ENCODE measurements at regions not wholly inside any gene's neighbourhood (a gene's known extent, or its start where the extent isn't known, plus 50 kb on each side); places are given as distances from the start of the nearest gene placed in this dataset.
"Not testable (repeated sequence)": the region's sequence is repeated elsewhere in the genome, so short reads cannot be mapped to it uniquely, and the experiment has no call there.

DNA sequence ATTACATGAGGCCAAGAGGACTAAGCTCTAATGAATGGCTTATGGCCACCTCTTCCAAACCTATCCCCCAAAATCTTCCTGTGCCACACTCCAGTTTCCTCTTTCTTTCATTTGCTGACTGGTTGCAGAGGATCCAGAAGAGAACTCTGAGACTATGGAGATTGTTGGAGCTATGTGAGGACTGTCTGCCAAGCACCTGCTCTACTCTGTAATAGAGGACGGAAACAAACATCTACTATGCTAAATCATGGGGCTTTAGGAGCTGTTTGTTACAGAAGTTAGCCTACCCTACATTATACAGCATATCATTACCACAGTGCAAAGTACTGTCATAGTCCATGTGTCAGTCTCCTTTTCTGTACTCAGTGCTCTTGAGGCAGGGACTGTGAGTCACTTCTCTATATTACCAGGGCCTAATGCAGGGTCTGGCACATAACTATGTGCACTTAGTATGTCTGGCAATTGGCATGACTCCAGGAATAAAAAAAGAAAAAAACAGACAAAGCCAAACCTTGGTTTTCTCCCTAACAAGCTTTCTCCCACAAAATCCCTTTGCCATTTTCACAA, 95.1 kb downstream of the RPAP3 start:
- DNase-seq = no peak

DNA sequence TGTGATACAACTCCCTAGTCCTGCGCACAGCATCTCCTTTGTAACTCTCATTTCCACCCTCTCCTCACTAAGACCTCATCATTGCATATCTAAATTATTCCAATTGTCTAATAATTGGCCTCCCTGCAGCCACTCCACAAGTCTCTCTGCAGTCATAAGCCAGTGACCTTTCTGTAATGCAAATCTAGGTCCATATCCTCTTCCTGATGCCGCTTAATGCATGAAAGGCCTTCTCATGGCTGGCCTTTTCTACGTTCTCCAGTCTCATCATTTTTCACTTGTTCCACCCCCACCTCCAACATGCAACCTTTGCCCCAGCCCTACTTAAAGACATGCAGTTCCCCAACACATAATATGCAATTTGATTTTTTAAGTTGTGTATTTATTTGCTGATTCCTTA, 96.0 kb downstream of the RPAP3 start:
- no peak for DNase-seq

GRCh38 chr12:47608671-47609070, 97.2 kb downstream of the RPAP3 start:
- DNase-seq = not testable (repeated sequence)

DNA sequence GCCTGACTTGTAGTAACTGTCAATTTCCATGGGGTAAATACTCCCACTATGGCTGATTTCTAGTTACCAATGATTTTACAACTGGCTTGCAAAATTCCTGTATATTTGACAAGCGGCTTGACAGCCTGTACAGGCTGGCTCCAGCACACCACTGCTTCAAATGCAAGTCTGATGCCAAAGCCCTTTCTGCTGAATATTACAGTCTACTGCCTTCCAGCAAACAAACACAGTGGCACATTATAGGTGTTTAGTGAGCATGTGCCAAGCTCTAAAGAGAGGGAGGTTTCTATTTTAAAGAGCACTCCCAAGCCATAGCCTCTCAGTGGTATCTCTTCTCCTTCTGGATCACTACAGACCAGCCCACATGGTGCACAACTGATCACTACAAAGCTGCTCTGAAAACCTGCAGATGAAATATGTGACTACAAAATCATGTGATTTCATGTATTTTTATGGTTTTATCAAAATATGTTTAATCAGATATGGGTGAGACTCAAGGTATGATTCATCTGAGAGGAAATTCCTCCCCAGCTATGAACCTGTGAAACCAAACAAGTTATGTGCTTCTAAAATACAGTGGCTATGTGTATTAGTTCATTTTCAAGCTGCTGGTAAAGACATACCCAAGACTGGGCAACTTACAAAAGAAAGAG, 101.5 kb downstream of the RPAP3 start:
- DNase-seq = no peak

DNA sequence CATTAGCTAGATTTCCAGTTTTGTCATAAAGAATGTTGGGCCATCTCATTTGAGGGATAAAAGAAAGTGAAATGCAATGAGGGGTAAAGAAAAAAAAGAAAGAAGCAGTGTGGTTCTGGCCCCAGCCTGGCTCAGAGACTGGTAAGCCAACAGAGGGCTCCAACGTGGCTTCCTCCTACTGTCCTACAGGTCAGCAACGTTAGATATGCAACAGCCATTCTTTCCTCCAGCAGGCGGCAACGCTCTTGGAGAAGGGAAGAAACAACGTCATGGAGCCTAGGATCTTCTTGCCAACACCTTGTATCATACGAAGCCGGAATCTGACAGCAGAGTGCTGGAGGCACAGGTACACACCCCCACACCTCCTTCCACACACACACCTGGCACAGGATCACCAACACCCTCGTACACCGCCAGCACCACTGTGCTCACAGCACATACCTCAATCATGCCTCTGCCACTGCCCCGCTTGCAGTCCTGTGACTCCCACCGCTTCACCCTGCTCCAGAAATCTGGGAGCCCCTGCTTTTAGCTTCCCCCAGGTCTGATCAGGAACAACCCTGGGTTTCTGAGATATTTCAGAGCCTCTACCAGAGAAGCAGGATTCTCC, 102.8 kb downstream of the RPAP3 start:
- no peak for DNase-seq

- no peak for DNase-seq
These were observed 103.5 kb downstream of the RPAP3 start for GRCh38 chr12:47602325-47602724.

DNA sequence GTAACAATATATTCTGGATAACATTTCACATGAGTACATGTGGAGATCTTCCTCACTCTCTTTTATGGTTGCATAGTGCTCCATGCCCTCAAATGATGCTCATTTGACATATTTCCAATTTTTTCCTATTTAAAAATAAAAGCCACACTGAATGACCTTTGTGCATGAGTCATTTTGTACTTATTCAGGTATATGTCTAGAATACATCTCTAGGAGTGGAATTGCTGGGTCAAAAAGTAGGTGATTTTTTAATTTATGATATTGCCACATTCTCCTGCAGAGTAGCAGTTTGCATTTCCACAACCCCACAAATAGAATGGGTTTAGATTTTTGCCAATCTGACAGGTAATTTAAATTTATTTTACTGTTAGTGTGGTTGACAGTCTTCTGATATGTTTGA, 104.8 kb downstream of the RPAP3 start:
- DNase-seq = no peak

DNA sequence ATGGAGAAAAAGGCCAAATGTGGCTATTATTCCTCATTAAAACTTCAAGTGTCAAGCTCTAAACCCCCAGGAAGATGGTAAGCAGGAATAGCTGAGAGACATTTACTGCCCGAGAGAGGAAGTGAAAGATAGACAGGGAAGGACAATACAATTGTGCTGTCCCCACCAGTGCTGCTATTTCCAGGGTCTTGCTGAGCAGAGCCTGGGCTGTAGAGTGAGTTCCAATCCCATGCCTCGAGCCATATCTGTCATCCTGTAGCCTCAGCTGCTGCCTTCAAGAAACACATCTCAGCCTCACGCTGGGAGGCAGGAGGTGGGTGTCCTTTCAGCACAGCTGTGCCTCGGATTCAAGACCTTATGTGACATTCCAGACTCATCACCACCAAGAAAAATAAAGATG, 114.0 kb downstream of the RPAP3 start:
- no peak for DNase-seq

- DNase-seq = no peak
These were observed 114.5 kb downstream of the RPAP3 start for GRCh38 chr12:47591361-47591791.

- DNase-seq = no peak
These were observed 115.0 kb downstream of the RPAP3 start for GRCh38 chr12:47590771-47591360.

GRCh38 chr12:47586952-47587669, 118.7 kb downstream of the RPAP3 start:
- no peak for DNase-seq

GRCh38 chr12:47585507-47585906, 120.3 kb downstream of the RPAP3 start:
- DNase-seq = no peak

GRCh38 chr12:47578836-47579235, 127.0 kb downstream of the RPAP3 start:
- DNase-seq = no peak

DNA sequence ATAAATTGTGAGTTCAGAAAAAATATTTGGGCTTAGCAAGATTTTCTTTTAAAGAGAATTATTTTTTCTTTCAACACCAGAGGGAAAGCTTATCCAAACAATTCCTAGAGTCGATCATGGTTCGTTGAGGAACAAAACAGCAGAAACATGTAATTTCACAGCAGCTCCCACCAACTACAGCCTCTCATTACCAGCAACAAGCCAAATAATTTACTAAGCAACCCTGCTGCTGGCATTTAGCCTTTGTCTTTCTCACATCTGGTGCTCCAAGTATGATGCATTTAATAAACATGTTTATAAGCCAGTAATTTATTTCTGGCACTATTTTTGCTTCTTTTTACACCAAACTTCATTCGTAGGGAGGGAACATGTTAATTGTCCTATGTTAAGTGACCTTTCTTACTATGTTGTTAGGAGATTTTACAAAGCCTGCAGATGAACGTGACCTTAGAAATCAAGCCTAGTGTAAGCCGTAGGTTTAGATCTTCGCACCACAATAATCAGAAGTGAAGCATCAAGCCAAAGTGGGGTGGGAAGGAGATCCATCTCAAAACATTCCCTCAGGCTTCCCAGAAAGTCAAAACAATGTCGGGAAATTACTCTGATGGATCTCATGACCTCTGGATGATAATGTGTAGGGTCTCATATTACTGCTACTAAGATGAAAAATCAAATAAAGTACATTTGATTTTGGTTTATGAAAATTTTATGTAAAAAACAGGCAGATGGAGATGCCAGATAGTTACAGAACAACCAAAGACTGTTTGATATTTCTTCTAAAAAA, 128.4 kb downstream of the RPAP3 start:
- DNase-seq = no peak

GRCh38 chr12:47576289-47576945, 129.4 kb downstream of the RPAP3 start:
- peak; percentile 81 for DNase-seq

DNA sequence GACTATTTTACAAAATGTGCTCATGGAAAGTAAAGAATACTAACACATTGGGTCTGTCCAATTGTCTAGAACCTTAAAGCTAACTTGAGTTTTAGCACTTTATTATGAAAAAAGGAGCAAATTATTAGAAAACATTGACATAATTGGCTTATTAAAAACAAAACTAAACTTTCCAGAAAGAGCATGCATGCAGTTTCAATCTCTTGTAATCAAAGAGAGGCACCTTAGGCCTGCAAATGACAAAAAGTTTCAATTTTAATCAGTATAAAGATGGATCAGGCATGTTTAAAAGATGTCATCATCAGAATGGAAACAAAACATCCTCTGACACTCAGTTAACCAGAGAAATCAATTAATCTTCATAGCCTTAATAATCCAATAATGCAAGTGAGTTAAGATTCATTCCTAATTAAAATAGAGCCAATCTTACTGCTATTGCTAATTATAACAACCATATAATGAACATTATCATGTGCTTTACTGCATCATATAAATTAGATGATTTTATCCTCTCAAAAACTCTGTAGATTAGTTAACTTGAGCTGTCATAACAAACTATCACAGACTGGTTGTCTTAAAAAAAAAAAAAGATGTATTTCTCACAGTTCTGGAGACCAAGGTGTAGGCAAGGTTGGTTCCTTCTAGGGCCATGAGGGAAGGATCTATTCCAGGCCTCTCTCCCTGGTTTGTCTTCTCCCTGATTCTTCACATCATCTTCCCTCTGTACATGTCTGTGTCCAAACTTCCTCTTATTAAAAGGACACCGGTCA, 131.4 kb downstream of the RPAP3 start:
- no peak for DNase-seq

GRCh38 chr12:47573146-47573659, 132.6 kb downstream of the RPAP3 start:
- no peak for DNase-seq

DNA sequence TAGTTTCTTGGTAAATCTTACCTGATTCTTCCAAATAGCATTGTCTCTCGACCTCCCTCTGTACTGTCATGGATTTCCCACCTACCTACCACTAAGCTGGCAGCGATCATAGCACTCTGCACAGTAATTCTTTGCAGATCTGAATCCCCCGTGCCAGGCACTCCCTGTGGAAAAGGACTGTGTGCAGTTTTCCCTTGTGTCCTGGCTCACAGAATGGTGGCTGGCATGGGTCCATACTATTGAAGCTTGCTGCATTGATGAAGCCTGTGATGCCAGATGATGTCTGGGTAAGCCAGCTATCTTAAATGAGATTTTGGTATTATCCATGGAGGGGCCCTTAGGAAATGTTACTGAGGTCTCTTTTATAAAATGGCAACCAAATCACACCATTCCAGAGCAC, 135.7 kb downstream of the RPAP3 start:
- no peak for DNase-seq

GRCh38 chr12:47562201-47562600, 143.6 kb downstream of the RPAP3 start:
- DNase-seq = no peak

DNA sequence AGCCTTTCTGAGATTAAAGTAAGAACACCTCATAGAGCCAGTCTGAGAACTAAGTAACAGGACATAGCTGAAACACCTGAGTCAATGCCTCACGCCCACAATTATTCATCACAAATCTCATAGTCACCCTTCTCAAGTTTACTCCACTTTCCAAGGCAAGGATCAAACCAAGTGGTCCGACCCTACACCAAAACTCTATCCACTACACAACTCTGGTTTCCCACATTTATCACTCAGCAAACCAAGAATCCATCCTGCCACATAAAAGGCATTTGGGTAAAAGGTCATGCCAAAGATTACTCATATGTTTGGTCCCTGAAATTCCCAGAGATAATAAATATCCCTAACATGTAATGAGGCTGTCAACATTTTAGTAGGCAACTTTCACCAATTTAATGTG, 144.1 kb downstream of the RPAP3 start:
- DNase-seq = no peak

GRCh38 chr12:47560415-47560814, 145.4 kb downstream of the RPAP3 start:
- DNase-seq = no peak
